GOT3 (cell line): ENCODE measurements at regions not wholly inside any gene's neighbourhood (a gene's known extent, or its start where the extent isn't known, plus 50 kb on each side); places are given as distances from the start of the nearest gene placed in this dataset.

Experiments
- DNase-seq: peaks from one replicate; lab custom pipeline; 2025; ENCODE audit warnings: mixed read lengths; lab: John Stamatoyannopoulos, UW

GRCh38 chr5:157913575-157913974 is 54.6 kb upstream of the CLINT1 start:
- DNase-seq: no peak

- DNase-seq: no peak
Measured at GRCh38 chr5:157912621-157913325, 53.8 kb upstream of the CLINT1 start.

GRCh38 chr5:157911568-157911967 is 52.6 kb upstream of the CLINT1 start:
- DNase-seq: no peak
